ENCODE measurements at regions not wholly inside any gene's neighbourhood (a gene's known extent, or its start where the extent isn't known, plus 50 kb on each side); places are given as distances from the start of the nearest gene placed in this dataset.

- no peaks in the 10 kb centered on the region for H3K36me3 ChIP-seq
- H3K27me3 ChIP-seq: no peaks in the 10 kb centered on the region
- no peaks in the 10 kb centered on the region for H3K4me1 ChIP-seq
- H3K27ac ChIP-seq: no peak overlapping the region
- intact Hi-C loops (cut with DNase I): no loop called here
- TF ChIP-seq CTCF (IDR thresholded peaks at IDR 0.05): no peak
- DNase-seq: no peak
- no peak overlapping the region for H3K4me3 ChIP-seq
- no peaks in the 10 kb centered on the region for H3K9me3 ChIP-seq
- ATAC-seq: no peak
These were observed 296.7 kb upstream of the FKBP1C start for GRCh38 chr6:62914530-62914929.

GRCh38 chr6:62923728-62924127 is 287.5 kb upstream of the FKBP1C start:
- H3K4me1 ChIP-seq: no peaks in the 10 kb centered on the region
- no peak for DNase-seq
- H3K27me3 ChIP-seq: no peaks in the 10 kb centered on the region
- H3K27ac ChIP-seq: no peak overlapping the region
- intact Hi-C loops (cut with DNase I): no loop called here
- H3K9me3 ChIP-seq: no peaks in the 10 kb centered on the region
- ATAC-seq: no peak
- no peak overlapping the region for H3K4me3 ChIP-seq
- no peaks in the 10 kb centered on the region for H3K36me3 ChIP-seq
- no peak for TF ChIP-seq CTCF (IDR thresholded peaks at IDR 0.05)

- ATAC-seq (no peak), DNase-seq (no peak)
- intact Hi-C loops (cut with DNase I): no loop called here
- Histone ChIP-seq H3K9me3 (peaks cover 0 to under 1% of the 10 kb centered on the region in 2 donors), H3K36me3 (no peaks in the 10 kb centered on the region), H3K27me3 (no peaks in the 10 kb centered on the region), H3K27ac (no peak overlapping the region), H3K4me1 (no peaks in the 10 kb centered on the region), H3K4me3 (no peak overlapping the region)
- no peak for TF ChIP-seq CTCF (IDR thresholded peaks at IDR 0.05)
These were observed 270.4 kb upstream of the FKBP1C start for GRCh38 chr6:62940848-62941247.

- no peak for DNase-seq
These were observed 269.3 kb upstream of the FKBP1C start for GRCh38 chr6:62942000-62942399.

GRCh38 chr6:62968834-62969233 is 242.4 kb upstream of the FKBP1C start:
- DNase-seq: no peak
- Histone ChIP-seq H3K4me1 (no peaks in the 10 kb centered on the region), H3K27ac (no peak overlapping the region), H3K27me3 (no peaks in the 10 kb centered on the region), H3K9me3 (peaks cover 0 to 16% of the 10 kb centered on the region in 2 donors), H3K36me3 (no peaks in the 10 kb centered on the region), H3K4me3 (no peak overlapping the region)
- ATAC-seq: no peak
- TF ChIP-seq CTCF (IDR thresholded peaks at IDR 0.05): no peak
- intact Hi-C loops (cut with DNase I): no loop called here

More at GRCh38 chr6:62942000-62942399, 269.3 kb upstream of the FKBP1C start:
- Histone ChIP-seq H3K9me3 (peaks cover 0 to 2% of the 10 kb centered on the region in 2 donors), H3K4me1 (no peaks in the 10 kb centered on the region), H3K4me3 (no peak overlapping the region), H3K27ac (no peak overlapping the region), H3K36me3 (no peaks in the 10 kb centered on the region), H3K27me3 (no peaks in the 10 kb centered on the region)
- intact Hi-C loops (cut with DNase I): no loop called here
- no peak for ATAC-seq
- TF ChIP-seq CTCF (IDR thresholded peaks at IDR 0.05): no peak
